Astrocyte (in vitro differentiated cells and primary cell): ENCODE measurements at regions not wholly inside any gene's neighbourhood (a gene's known extent, or its start where the extent isn't known, plus 50 kb on each side); places are given as distances from the start of the nearest gene placed in this dataset.

Experiments
- CTCF ChIP-seq: IDR thresholded peaks from 2 replicates; pipeline ENCODE4 v1.5.1; 2011; ENCODE audit warnings: low read depth, mild to moderate bottlenecking, inconsistent platforms, low read length, moderate library complexity; ENCODE audit not compliant: insufficient read depth
- EZH2 ChIP-seq: IDR thresholded peaks from 2 replicates; pipeline ENCODE4 v1.6.1; 2012; ENCODE audit warnings: mild to moderate bottlenecking, low read length, inconsistent platforms; ENCODE audit not compliant: insufficient read depth

- no peak for TF ChIP-seq CTCF
- TF ChIP-seq EZH2 = no peak
Measured at GRCh38 chr5:173733831-173734501, 117.5 kb upstream of the BOD1 start.
